Hippocampal formation (tissue), 2 donors: ENCODE measurements at regions not wholly inside any gene's neighbourhood (a gene's known extent, or its start where the extent isn't known, plus 50 kb on each side); places are given as distances from the start of the nearest gene placed in this dataset.
A peak's percentile ranks its signal among the peaks of the same experiment; 100 is the strongest.

Experiments used
- DNase-seq, 2 donors: peaks; one replicate each; lab custom pipeline; 2025; lab: John Stamatoyannopoulos, UW

DNA sequence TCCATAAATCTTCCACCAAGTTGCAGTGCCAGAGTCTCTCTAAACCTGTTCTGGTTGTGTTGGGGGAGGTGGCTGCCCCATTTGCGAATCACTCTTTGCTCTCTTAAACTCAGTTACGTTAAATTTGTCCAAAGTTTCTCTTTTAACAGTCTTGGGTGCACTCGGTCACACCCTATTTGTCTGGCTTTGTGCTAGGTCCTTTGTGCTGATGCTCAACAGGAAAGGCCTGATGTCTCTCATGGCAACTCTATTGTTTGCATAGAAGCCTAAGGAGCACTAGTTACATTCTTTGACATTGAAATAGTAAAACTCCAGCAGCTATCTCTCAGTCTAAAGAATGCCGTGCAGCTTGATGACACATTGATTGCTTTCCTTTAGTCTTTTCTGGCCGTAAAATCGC lies 105.1 kb downstream of the TRMT11 start:
- no peak for DNase-seq

DNA sequence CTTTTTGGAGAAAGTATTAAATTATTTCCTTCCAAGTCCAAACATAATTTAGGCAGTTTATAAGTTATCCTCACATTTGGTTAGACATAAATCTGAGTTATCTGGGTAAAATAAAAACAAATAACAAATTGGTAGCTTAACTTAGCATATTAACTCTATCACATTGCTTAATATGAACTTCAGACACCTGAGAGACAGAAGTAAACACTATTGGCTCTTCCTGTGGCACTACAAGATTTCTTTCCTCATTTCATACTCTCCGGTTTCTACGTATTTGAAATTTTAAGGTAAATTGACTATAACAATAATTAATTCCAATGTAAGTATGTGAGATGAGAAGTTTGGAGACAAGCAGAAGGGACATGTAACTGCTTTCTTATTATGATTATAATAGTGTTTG lies 106.8 kb downstream of the TRMT11 start:
- no peak for DNase-seq

DNA sequence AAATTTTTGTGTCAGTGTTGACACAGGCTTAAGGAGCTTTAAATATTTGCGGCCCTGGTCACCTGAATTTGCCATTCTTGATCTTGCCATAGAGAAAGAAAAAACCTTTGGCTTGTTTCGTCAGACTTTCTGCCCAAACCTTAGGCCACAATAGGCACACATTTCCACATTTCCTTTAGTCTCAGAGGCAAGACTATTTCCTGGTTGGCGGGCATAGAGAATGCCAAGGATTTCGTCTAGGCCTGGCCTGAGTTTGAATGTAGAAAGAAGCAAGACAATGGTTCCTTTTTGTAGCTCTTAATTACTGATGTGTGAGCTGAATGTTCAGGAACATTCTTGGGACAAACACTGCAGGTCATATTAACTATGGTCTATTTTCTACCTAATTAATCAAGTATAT lies 108.1 kb downstream of the TRMT11 start:
- DNase-seq = no peak

DNA sequence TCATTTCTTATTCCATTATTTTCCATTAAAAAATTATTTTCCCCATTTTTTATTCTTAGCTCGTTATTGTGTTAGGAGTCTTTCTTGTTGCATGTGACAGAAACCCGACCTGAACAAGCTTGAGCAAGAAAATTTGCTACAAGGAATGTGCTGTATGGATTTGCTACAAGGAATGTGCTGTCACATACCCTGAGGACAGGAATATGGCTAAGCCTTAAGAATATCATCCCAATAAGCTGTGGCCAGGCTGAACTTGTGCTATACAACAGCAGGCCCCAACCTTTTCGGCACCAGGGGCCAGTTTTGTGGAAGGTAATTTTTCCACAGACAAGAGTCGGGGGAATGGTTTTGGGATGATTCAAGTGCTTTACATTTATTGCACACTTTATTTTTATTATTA lies 114.0 kb downstream of the TRMT11 start:
- DNase-seq = no peak

DNA sequence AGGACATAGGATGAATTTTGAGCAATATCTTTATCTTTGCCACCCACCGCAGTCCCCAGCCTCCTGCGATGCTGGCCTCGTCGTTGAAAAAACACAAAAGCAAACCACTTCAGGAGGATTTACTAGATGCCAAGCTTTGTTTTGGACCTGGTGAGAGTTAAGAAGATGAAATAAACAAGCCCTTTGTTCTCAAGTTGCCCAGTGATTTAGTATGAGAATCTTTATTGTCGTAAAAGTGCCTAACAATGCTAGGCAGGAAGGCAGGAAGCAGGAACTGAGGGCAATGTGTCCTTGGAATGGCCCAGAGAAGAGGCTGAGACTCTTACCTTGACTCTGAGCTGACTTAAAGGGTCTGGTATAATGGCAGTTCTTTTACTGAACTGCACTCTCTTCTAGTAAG lies 116.0 kb downstream of the TRMT11 start:
- DNase-seq = no peak

GRCh38 chr6:126103993-126104392 lies 117.7 kb downstream of the TRMT11 start:
- DNase-seq = no peak

- DNase-seq = no peak
Measured at GRCh38 chr6:126107475-126108166, 121.3 kb downstream of the TRMT11 start.

DNA sequence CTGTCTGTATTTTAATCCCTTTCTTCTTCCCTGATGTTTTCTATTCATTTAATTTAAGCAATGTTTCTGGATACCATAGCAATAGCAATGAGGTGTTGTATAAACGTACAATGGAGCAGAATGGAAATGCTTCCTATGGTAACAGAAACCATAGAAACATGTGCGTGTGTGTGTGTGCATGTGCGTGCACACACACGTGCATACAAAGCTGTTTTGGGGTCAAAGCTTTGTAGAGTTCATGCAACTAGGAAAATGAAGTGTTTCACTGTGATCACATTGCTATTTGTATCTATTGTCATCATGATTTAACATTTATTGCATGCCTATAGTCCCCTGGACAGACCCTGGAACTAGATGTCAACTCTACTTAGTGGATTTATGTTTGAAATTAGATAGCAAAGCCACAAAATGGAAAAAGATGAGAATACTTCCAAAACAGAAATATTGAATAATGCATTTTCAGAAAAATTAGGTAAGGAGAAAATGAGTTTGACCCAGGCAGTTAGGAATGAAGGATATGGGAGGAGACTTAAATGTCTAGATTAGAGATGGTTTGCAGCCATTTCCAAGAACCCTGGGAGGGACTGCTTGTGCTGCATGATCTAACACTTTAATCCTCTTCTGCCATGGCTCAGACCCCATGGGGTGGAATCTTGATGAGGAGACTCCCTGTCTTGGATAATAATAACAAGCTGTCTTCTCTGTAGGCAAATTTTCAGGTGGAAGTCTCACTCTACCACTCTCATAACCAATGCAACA lies 124.4 kb downstream of the TRMT11 start:
- DNase-seq = no peak

DNA sequence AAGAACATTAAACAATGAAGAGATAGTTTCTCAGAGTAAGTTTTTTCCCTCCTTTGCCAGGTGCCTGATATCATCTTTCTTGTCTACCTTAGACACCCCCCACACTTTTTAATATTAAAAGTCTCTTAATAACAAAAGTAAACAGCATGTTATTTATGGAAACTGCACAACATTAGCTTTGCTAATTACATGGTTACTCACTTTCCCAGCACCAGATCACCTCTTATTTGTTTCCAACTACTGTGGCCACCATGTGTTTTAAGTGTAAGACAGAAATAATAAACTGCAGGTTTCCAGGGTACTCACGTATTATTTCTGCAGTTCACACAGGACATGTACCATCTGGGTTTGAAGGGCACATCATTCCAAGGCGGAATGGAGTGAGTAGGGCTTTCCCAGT lies 125.0 kb downstream of the TRMT11 start:
- DNase-seq = no peak

GRCh38 chr6:126112171-126112632 lies 125.9 kb downstream of the TRMT11 start:
- no peak for DNase-seq

DNA sequence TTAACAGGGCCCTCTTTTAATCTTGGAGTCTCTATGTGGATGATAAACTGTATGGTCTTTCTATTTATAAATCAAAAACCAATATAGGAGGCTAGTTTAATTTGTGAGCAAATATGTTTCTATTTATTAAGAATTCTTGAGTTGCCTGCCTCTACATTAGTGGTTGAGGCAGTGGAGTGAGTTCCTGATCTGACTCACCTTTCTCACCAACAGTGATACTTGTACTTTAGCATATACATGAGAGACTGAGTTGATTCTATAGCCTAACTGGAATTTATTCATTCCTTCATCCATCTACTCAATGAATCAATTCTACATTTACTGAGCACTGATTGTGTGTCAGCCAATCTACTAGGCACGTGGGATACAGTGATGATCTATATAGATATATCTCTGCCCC lies 126.9 kb downstream of the TRMT11 start:
- DNase-seq = no peak

GRCh38 chr6:126117251-126117650 lies 130.9 kb downstream of the TRMT11 start:
- DNase-seq = no peak

DNA sequence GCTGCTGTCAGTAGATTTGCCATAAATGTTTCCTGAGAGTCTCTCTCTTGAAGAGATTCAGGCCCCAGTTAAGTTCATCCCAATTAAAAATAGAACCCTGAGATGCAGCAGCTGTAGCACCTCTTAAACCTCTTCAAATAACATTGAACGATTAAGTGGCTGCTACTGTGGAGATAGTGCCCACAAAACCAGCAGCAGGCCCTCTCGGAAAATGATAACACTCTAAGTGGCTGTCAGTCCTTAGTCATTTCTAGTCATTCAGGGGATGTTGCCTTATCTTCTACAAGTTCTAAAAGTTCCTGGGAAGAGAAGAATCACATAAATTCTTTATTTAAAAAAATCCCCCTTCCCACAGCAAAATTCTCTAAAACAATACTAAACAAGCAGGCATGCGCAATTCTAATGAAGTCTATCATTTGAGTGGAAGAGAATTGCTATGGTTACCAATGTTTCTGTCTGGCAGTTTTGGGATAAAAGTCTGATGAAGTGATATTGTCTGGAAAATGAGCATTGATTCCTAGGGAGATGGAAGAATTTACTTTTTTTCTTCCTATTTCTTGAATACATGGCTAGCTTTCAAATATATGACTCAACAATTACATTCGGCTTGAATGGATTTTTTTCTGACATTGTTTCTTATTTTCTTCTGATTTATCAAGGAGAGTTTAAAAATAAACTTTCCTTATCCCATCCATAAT lies 131.9 kb downstream of the TRMT11 start:
- DNase-seq = no peak

DNA sequence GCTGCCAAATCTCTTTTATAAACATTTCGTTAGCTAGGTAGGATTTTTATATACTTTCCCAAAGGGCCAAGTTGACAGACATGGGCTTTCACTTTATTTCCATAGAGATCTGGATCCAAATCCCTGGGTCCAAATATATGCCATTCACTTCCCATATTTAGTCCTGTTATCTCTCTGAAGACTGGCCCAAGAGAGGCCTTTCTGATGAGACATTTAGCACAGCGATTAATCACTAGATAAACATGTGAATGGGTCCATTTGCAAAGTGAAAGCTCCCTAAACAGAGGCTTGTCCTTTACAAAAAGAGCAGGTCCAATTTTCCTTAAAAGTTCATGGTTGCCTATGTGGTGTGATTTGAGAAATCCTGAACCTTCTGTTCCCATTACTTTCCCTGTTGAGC lies 132.6 kb downstream of the TRMT11 start:
- no peak for DNase-seq

- no peak for DNase-seq
Measured at GRCh38 chr6:126123226-126123625, 136.9 kb downstream of the TRMT11 start.

- no peak for DNase-seq
Measured at GRCh38 chr6:126127659-126128058, 141.3 kb downstream of the TRMT11 start.

DNA sequence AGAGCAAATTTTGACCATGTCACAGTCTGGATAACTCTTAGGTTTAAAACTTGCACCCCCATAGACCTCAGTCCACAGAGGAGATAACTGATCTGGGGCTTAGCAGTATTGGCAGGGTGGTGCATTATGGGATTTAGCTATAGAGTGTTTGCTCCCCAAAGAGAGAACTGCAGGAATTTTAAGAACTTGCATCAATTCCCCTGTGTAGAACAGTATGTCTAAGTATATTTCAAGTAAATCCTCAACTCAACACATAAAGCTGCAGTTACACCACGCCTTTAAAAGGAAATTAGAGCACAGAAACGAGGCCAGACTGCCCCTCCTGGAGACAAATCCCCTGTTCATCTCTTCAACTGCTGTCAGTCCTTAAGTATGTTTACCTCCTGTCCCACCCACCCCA lies 144.9 kb downstream of the TRMT11 start:
- DNase-seq = no peak

DNA sequence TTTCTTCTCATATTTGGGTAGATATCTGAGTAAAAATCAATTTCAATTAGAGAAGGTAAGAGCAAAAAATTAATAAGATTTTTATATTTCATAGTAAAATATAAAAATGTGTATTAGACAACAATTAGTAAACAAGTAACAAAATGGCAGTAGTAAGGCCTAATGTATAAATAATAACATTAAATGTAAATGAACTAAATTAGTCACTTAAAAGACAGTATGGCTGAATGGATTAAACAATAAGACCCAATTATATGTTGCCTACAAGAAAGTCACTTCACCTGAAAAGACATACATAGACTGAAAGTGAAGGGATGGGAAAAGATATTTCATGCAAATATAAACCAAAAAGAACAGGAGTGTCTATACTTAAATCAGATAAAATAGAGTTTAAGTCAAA lies 147.6 kb downstream of the TRMT11 start:
- DNase-seq = no peak

DNA sequence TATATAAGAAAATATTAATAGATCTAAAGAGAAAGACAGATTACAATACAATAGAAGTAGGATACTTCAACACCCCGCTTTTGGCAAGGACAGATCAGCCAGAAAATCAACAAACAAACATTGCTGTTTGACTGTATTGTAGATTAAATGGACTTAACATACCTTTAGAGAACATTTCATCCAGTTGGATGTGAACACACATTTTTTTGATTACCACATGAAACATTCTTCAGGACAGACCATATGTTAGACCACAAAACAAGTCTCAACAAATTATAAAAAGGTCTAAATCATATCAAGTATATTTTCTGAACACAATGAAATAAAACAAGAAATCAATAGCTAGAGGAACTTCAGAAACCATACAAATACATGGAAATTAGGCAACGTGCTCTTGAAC lies 148.2 kb downstream of the TRMT11 start:
- no peak for DNase-seq

- DNase-seq = no peak
Measured at GRCh38 chr6:126140015-126140414, 153.7 kb downstream of the TRMT11 start.

GRCh38 chr6:126143761-126144251 lies 157.5 kb downstream of the TRMT11 start:
- DNase-seq = peak in 1 of 2 donors; percentile 47

- DNase-seq = no peak
Measured at GRCh38 chr6:126145351-126145750, 159.0 kb downstream of the TRMT11 start.

GRCh38 chr6:126147291-126147815 lies 161.0 kb downstream of the TRMT11 start:
- no peak for DNase-seq
